DMS53 (cell line): ENCODE measurements at regions not wholly inside any gene's neighbourhood (a gene's known extent, or its start where the extent isn't known, plus 50 kb on each side); places are given as distances from the start of the nearest gene placed in this dataset.

ENCODE experiments used
- DNase-seq: peaks from one replicate; lab custom pipeline; 2025; lab: John Stamatoyannopoulos, UW

- DNase-seq = no peak
Observed at GRCh38 chr5:57618767-57619381, 136.3 kb upstream of the ACTBL2 start.

- DNase-seq = no peak
Observed at GRCh38 chr5:57613741-57614140, 131.1 kb upstream of the ACTBL2 start.

GRCh38 chr5:57611177-57611576, 128.6 kb upstream of the ACTBL2 start:
- DNase-seq = no peak

GRCh38 chr5:57608542-57608941, 125.9 kb upstream of the ACTBL2 start:
- DNase-seq = no peak

- no peak for DNase-seq
Observed at GRCh38 chr5:57601996-57602395, 119.4 kb upstream of the ACTBL2 start.

- no peak for DNase-seq
Observed at GRCh38 chr5:57600321-57600720, 117.7 kb upstream of the ACTBL2 start.

- DNase-seq = no peak
Observed at GRCh38 chr5:57598756-57599155, 116.1 kb upstream of the ACTBL2 start.

GRCh38 chr5:57598097-57598496, 115.5 kb upstream of the ACTBL2 start:
- DNase-seq = no peak

- DNase-seq = no peak
Observed at GRCh38 chr5:57595523-57595991, 112.9 kb upstream of the ACTBL2 start.

- no peak for DNase-seq
Observed at GRCh38 chr5:57594436-57594835, 111.8 kb upstream of the ACTBL2 start.

GRCh38 chr5:57592236-57592635, 109.6 kb upstream of the ACTBL2 start:
- no peak for DNase-seq

GRCh38 chr5:57586649-57587048, 104.0 kb upstream of the ACTBL2 start:
- no peak for DNase-seq

GRCh38 chr5:57582578-57583070, 100.0 kb upstream of the ACTBL2 start:
- no peak for DNase-seq

GRCh38 chr5:57581772-57582171, 99.2 kb upstream of the ACTBL2 start:
- no peak for DNase-seq

- DNase-seq = no peak
Observed at GRCh38 chr5:57581222-57581621, 98.6 kb upstream of the ACTBL2 start.

- no peak for DNase-seq
Observed at GRCh38 chr5:57577432-57578175, 95.0 kb upstream of the ACTBL2 start.

- DNase-seq = no peak
Observed at GRCh38 chr5:57576317-57576716, 93.7 kb upstream of the ACTBL2 start.

- DNase-seq = no peak
Observed at GRCh38 chr5:57575839-57576238, 93.2 kb upstream of the ACTBL2 start.

- DNase-seq = no peak
Observed at GRCh38 chr5:57572461-57572860, 89.8 kb upstream of the ACTBL2 start.

GRCh38 chr5:57569601-57570000, 87.0 kb upstream of the ACTBL2 start:
- no peak for DNase-seq

- no peak for DNase-seq
Observed at GRCh38 chr5:57568136-57568535, 85.5 kb upstream of the ACTBL2 start.

- DNase-seq = no peak
Observed at GRCh38 chr5:57566914-57567313, 84.3 kb upstream of the ACTBL2 start.

- DNase-seq = no peak
Observed at GRCh38 chr5:57561231-57561842, 78.7 kb upstream of the ACTBL2 start.
